GM18868 (cell line): ENCODE measurements at regions not wholly inside any gene's neighbourhood (a gene's known extent, or its start where the extent isn't known, plus 50 kb on each side); places are given as distances from the start of the nearest gene placed in this dataset.
"Not testable (repeated sequence)": the region's sequence is repeated elsewhere in the genome, so short reads cannot be mapped to it uniquely, and the experiment has no call there.

Experiments
- ATAC-seq: cut with Tn5 transposase; IDR thresholded peaks from one replicate; pipeline ENCODE4 v1.9.1; 2021; ENCODE audit warnings: mild to moderate bottlenecking, moderate library complexity; ENCODE audit not compliant: unreplicated experiment

- no peak for ATAC-seq
Measured at GRCh38 chr6:150495126-150495525, 104.6 kb upstream of the PLEKHG1 start.

GRCh38 chr6:150496629-150497028, 103.1 kb upstream of the PLEKHG1 start:
- ATAC-seq = no peak

GRCh38 chr6:150499882-150500312, 99.8 kb upstream of the PLEKHG1 start:
- ATAC-seq = no peak

GRCh38 chr6:150500568-150500967, 99.1 kb upstream of the PLEKHG1 start:
- not testable (repeated sequence) for ATAC-seq

- no peak for ATAC-seq
Measured at GRCh38 chr6:150503041-150503440, 96.6 kb upstream of the PLEKHG1 start.

GRCh38 chr6:150503586-150504339, 95.9 kb upstream of the PLEKHG1 start:
- ATAC-seq = no peak

- ATAC-seq = not testable (repeated sequence)
Measured at GRCh38 chr6:150507361-150507760, 92.3 kb upstream of the PLEKHG1 start.

GRCh38 chr6:150510576-150510975, 89.1 kb upstream of the PLEKHG1 start:
- ATAC-seq = no peak

GRCh38 chr6:150511313-150511712, 88.4 kb upstream of the PLEKHG1 start:
- peak; percentile 93 for ATAC-seq

GRCh38 chr6:150514806-150515380, 84.8 kb upstream of the PLEKHG1 start:
- no peak for ATAC-seq

GRCh38 chr6:150516199-150516598, 83.5 kb upstream of the PLEKHG1 start:
- ATAC-seq = no peak

- ATAC-seq = no peak
Measured at GRCh38 chr6:150517175-150517574, 82.5 kb upstream of the PLEKHG1 start.

GRCh38 chr6:150521482-150521881, 78.2 kb upstream of the PLEKHG1 start:
- ATAC-seq = no peak

- ATAC-seq = not testable (repeated sequence)
Measured at GRCh38 chr6:150523216-150523615, 76.5 kb upstream of the PLEKHG1 start.

- ATAC-seq = no peak
Measured at GRCh38 chr6:150525300-150525699, 74.4 kb upstream of the PLEKHG1 start.

GRCh38 chr6:150527100-150527499, 72.6 kb upstream of the PLEKHG1 start:
- no peak for ATAC-seq

GRCh38 chr6:150528648-150529285, 70.9 kb upstream of the PLEKHG1 start:
- ATAC-seq = peak; percentile 94

- no peak for ATAC-seq
Measured at GRCh38 chr6:150529646-150530045, 70.0 kb upstream of the PLEKHG1 start.

- no peak for ATAC-seq
Measured at GRCh38 chr6:150531957-150532356, 67.7 kb upstream of the PLEKHG1 start.

GRCh38 chr6:150534553-150534952, 65.1 kb upstream of the PLEKHG1 start:
- ATAC-seq = no peak

GRCh38 chr6:150535151-150535804, 64.4 kb upstream of the PLEKHG1 start:
- no peak for ATAC-seq

GRCh38 chr6:150535818-150536220, 63.9 kb upstream of the PLEKHG1 start:
- ATAC-seq = no peak
